Inferior parietal cortex (tissue), 1 donor: ENCODE measurements at regions not wholly inside any gene's neighbourhood (a gene's known extent, or its start where the extent isn't known, plus 50 kb on each side); places are given as distances from the start of the nearest gene placed in this dataset.

Source experiments
- DNase-seq: peaks from one replicate; pipeline ENCODE4 v3.0.0-alpha.2; 2016; ENCODE audit errors: extremely low spot score

DNA sequence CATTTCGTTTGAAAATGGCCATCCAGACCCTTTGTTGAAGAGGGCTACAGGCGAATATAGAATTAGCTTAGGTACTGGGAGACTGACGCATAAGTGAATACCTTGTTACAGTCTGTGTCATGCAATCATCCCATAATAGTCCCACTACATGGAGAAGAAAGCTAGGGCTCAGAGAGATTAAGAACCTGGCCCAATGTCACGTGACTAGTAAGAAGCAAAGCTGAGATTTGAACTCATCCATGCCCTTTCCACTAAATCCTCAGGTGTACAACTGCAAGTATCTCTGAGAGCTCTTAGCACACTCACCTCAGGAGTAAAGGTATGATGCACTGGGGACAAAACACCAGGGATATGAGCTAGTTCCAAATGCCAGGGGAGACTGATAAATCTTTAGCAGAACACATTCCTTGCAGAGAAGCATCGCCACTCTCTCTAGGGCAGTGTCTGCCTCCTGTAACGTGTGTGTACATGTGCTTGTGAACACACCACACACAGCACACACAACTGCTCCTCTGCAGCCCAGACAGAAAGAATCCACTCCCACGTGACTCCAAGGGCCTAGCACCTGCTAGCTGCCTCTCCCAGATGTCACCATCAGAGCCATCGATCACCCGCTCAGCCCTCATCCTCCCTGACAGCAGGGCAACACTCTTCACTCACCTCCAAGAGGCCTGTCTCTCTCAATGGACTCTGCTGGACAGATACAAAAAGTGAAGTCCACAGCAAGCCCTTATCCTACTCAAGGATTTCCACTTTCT lies 402.8 kb downstream of the NXPE2 start:
- no peak for DNase-seq

DNA sequence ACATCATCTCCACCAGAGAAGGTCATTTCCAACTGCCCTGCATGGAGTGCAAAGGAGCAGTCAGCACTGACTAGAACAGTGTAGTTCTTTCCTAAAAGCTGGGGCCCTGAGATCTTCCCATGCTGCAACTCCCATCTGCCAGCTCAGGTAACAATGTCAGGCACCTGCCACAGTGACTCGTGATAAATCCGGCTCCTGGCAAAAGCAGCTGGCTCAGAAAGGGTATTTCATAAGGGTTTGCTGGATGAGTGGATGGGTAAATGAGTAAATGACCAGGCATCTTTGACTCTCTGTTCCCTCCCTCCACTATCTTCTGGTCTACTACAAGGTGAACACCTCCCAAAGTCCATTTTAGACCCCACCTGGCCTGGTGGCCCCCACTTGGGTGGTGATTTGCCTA lies 403.6 kb downstream of the NXPE2 start:
- no peak for DNase-seq

GRCh38 chr11:115083144-115083806 lies 404.9 kb downstream of the NXPE2 start:
- no peak for DNase-seq

DNA sequence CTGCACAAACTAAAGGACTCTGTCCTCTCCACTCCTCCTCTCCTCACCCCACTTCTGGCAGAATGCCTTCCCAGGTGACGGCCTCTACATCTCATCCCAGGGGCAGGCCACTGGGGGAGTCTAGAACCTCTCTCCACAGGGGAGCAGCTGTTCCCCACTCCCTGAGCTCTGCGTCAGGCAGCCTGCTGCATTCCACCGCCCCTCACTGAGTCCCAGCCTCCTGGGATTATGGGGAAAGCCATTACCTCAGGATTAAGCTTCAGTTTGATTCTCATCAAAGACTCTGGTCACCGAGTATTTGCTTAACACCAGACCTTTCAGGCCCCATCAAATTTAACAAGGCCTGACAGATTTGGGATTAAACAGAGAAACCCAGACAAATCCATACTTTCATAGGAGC lies 405.9 kb downstream of the NXPE2 start:
- no peak for DNase-seq

DNA sequence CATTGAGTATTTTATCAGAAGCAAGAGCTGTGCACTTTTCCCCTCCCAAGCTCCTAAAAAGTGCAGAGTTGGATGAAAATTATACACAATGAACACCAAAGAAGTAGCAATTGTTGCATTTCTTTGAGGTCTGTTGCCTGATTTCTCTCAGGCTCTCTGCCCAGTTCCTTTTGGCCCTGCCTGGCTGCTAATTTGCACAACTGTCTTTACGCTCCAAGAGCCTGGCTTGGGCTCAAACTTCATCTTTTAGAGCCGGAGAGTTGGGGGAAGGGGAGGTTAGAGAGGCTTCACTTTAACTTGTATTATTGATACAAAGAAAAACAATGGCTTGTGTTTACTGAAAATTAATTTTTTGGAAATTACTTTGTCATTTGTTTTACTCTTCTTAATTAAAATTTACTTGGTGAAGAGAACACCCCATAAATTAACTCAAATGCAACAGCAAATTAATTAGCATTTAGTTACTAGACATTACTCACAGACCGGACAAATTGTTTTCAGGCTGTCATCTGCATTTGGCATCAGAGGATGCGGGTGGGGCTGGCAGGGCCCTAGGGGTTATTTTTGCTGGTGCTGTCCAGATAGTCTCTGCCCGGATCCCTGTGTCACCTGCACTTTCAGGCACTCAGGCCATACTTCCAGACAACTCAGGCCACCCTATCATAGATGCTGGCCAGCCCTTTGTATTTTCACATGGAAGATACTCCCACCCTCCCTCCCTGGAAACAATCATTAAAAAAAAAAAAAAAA lies 407.3 kb downstream of the NXPE2 start:
- DNase-seq, result peak; percentile 29

GRCh38 chr11:115087791-115088190 lies 409.5 kb downstream of the NXPE2 start:
- no peak for DNase-seq

DNA sequence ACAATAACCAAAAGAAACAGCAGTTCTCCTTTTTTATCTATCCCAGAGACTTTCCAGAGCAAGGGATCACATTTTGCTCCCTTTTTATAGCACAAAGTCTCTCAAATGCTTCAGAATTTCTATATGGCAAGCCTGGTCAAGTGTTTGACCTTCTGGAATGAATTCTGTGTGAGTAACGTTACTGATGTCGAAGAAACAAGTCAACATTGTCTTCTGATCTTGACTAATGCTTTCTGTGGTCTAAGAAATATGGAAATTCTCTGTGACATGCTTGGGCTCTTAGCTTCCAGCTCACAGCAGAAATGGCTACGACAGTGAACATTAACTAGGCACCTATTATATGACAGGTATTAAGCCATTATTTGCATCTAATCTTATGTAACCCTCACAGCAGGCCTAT lies 411.7 kb downstream of the CADM1 start:
- no peak for DNase-seq

DNA sequence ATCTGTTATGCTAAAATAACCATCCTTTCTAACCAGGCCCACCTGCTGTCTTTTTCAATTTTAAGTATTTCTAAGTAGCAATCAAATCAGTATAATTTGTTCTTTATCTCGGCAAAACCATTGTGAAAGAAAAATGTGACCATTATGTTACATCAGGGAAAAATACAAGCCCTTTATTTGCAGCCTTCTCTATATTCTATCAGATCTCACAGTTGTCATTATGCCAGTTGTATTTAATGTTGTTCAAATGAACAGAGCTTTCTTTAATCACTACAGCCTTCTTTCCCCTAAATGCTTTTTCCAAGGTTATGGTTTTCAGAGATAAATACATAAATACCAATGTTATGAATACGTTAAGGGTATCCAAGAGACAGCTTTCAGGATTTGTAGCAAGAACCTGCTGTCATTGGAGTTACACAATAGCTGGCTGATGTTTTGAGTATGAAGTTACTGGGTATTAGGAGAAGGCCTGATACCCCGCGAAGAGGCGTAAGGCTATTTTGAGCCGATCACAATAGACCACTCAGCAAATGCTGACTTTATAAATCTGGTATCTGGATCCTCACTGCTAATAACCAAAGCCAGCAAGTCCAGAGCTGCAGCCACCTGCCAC lies 406.3 kb downstream of the CADM1 start:
- no peak for DNase-seq

GRCh38 chr11:115100706-115101105 lies 403.5 kb downstream of the CADM1 start:
- no peak for DNase-seq

DNA sequence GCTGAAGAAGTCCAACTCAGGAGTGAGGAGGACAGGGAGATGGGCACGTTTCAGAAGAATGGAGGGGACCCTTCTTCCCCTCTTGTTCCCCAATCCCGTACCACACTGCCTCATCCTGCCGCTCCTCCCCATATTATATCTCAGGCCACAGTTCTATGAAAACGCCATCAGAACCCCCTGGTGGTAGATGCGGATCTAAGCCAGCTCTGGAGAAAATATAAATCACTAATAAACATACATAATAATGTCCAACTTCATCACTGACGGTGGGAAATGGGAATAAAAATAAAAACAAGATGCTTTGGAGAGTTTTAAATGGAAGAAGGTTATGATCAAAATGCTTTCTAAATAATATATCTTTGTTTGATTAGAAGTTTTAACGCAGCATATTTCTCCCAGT lies 400.3 kb downstream of the CADM1 start:
- no peak for DNase-seq

DNA sequence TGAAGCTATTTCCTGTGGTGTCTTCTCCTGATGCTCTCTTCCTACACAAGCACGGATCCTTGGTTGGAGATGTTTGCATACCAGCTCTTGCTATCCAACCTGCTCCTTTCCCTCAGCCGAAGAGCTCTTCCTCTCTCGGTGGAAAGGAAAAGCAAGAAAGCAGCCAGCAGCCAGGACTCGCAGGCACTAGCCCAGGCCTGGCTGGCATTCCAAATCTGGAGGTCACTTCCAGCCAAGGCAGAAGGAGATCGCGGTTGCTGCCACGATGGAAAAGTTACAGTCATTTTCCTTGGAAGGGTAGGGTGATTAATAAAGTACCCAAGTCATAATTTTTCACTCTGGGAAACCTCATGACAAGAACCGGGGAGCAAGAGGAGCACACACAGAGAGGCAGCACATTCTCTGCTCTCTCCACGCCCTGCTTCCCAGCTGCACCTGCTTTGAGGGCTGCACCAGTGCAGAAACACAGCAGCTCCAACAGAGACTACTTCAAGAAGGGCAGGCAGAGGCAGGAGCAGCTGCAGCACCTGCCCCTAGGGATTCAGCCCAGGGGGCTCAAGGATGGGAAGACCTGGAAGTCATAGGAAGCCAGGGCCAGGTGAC lies 399.3 kb downstream of the CADM1 start:
- DNase-seq, result no peak

DNA sequence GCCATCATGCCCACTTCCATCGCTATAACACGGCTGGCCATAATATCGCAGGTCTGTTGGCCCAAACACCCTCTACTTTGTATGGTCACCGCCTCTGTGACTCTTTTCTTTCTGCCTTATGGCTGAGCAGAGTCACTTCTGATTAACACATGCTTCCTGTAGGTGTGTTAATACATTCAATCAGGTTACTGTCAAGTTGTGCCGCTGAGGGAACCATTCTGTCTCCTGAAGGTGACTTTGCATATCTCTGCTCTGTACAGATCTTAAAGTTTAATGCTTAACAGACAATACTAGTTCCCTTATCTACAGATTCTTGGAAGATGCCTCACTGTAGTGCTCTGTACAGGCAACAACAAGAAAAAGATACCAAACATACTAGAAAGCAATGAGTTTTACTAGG lies 393.1 kb downstream of the CADM1 start:
- DNase-seq, result no peak

DNA sequence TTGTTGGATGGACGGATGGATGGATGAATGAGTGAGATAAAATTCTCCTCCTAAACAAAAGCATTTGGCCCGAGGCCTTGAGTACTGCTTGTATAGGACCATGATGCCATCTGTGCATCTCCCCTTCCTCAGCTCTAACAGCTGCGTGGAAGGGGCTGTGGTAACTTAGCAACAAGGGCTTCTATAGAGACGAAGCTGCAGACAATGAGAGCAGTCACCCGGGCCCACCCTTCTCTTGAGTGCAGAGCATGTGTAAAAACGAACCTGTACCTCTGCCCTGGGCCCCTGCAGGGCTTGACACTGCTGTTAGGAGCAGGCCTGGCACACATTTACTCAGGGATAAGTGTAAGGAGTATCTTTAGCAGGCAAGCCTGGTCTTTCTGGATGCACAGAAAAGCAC lies 391.5 kb downstream of the CADM1 start:
- no peak for DNase-seq

GRCh38 chr11:115117956-115118493 lies 386.2 kb downstream of the CADM1 start:
- no peak for DNase-seq

DNA sequence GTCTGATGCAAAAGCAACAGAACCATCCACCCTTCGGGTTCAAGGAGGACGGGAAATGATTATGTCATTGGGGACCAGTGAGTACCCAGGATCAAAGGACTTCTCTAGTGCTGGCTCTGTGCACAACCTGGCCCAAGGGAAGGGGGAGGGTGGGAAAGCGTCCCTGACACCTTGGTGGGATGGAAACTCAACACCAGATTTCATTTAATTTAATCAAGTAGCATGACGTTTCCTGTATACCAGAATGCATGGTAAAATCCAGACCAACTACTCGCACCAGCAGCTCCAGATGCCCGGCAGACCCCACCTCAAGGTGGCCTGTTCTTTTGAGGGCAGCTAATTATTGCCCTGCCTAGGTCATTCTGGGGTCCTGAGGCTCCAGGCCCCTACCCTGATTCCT lies 385.1 kb downstream of the CADM1 start:
- no peak for DNase-seq
